Spinal cord (tissue), 9 donors: ENCODE measurements at regions not wholly inside any gene's neighbourhood (a gene's known extent, or its start where the extent isn't known, plus 50 kb on each side); places are given as distances from the start of the nearest gene placed in this dataset.

Experiments
- DNase-seq, 6 donors: peaks; one replicate each; pipeline versions ENCODE4 v3.0.0 to v3.0.0-alpha.2; 2013 to 2015; ENCODE audit warnings: low spot score in 6 of 6, low read depth in 4 of 6
- H3K27ac ChIP-seq: one replicate; pipeline ENCODE4 v1.5.1; 2013; ENCODE audit warnings: low read depth, low read length, control low read depth
- H3K27me3 ChIP-seq: one replicate; pipeline ENCODE4 v1.6.1; 2013; ENCODE audit warnings: low read length; ENCODE audit not compliant: control insufficient read depth, insufficient read depth
- H3K36me3 ChIP-seq: one replicate; pipeline ENCODE4 v1.6.1; 2013; ENCODE audit warnings: low read length; ENCODE audit not compliant: control insufficient read depth, insufficient read depth
- H3K4me1 ChIP-seq: one replicate; pipeline ENCODE4 v1.6.1; 2013; ENCODE audit warnings: low read length; ENCODE audit not compliant: control insufficient read depth, insufficient read depth
- H3K4me3 ChIP-seq: one replicate; pipeline ENCODE4 v1.5.1; 2013; ENCODE audit warnings: low read depth, low read length, control low read depth
- H3K9me3 ChIP-seq: one replicate; pipeline ENCODE4 v1.6.1; 2013; ENCODE audit warnings: low read length; ENCODE audit not compliant: control insufficient read depth, insufficient read depth
- WGBS: methylation state at CpG from one replicate; pipeline ENCODE4 v1.1.5; 2013; ENCODE audit warnings: missing lambda C conversion rate; ENCODE audit not compliant: insufficient coverage; 5-methylcytosine and 5-hydroxymethylcytosine counted together
- donor health status: healthy.

- Histone ChIP-seq H3K36me3 (no peaks in the 10 kb centered on the region), H3K4me3 (no peak overlapping the region), H3K27ac (no peak overlapping the region), H3K9me3 (no peaks in the 10 kb centered on the region), H3K4me1 (peaks cover 21% of the 10 kb centered on the region), H3K27me3 (no peaks in the 10 kb centered on the region)
- no CpG with 5 or more reads among the region's 2 CpGs for WGBS
- DNase-seq: no peak
Measured at GRCh38 chr6:142699391-142699790, 245.6 kb downstream of the HIVEP2 start.

DNA sequence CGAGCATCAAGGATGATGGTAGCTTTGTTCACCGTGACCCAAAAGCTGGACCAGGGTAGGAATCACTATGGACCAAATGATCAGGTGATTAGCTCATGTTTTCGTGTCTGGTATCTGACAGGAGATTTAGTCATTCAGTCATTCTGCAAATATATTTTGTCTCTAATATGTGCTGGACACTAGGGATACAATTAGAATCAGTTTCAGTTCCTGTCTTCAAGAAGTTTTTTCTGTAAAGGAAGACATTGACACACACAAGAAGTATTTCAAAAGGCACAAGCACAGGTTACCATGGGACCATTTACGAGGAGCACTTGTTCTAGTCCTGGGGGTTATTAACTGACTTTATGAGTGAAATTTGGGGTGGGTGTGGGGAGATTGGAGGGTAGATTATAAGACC, 244.9 kb downstream of the HIVEP2 start:
- Histone ChIP-seq H3K9me3 (no peaks in the 10 kb centered on the region), H3K27me3 (no peaks in the 10 kb centered on the region), H3K4me1 (peaks cover 21% of the 10 kb centered on the region), H3K4me3 (no peak overlapping the region), H3K27ac (no peak overlapping the region), H3K36me3 (no peaks in the 10 kb centered on the region)
- DNase-seq: no peak
- WGBS: 93% methylated on average over 2 of the region's 4 CpGs

DNA sequence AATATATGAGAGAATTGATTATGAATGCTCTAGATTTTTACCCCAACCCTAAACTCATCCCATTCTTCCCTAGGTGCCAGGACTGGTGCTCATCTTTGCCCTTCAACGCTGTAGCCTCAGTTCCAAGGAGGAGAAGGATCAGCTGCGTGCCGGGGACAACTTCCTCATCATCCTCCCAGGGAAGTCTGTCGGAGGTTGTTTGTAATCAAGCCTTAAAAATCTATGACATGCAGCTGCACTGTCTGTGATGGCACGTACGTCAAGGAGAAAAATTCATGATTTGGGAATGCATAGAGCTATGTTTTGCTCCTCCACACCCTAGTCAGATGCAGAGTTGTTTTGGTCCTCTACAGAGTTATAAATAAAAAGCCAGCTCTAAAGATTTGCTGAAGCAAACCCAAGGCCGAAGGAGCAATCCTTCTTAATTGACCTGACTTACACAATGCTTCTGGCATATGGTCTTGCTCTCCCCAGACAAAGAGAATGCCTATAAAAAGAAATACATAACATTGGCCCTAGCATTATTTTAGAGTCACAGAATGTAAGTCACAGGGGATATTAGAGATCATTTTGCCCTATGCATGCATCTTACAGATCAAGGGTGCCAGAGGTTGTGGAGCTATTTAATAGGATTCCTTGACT, 244.2 kb downstream of the HIVEP2 start:
- Histone ChIP-seq H3K9me3 (no peaks in the 10 kb centered on the region), H3K36me3 (no peaks in the 10 kb centered on the region), H3K4me1 (peaks cover 21% of the 10 kb centered on the region), H3K27ac (no peak overlapping the region), H3K27me3 (no peaks in the 10 kb centered on the region), H3K4me3 (no peak overlapping the region)
- DNase-seq: peak in 1 of 6 donors; percentile 28
- no CpG with 5 or more reads among the region's 7 CpGs for WGBS
